Activated naive CD4-positive, alpha-beta T cell treated with anti-CD3 and anti-CD28 coated beads, Interleukin-2, amount 50 U/mL, for 24 hours (primary cell): ENCODE measurements at regions not wholly inside any gene's neighbourhood (a gene's known extent, or its start where the extent isn't known, plus 50 kb on each side); places are given as distances from the start of the nearest gene placed in this dataset.
"Not testable (repeated sequence)": the region's sequence is repeated elsewhere in the genome, so short reads cannot be mapped to it uniquely, and the experiment has no call there.

Experiments
- H3K27ac Mint-ChIP-seq: one replicate; pipeline ENCODE4 v1.8.0; 2021; ENCODE audit warnings: mild to moderate bottlenecking, mixed read lengths
- H3K27me3 Mint-ChIP-seq: one replicate; pipeline ENCODE4 v1.8.0; 2021; ENCODE audit warnings: mixed read lengths
- H3K36me3 Mint-ChIP-seq: one replicate; pipeline ENCODE4 v1.8.0; 2021; ENCODE audit warnings: mixed read lengths
- H3K4me1 Mint-ChIP-seq: one replicate; pipeline ENCODE4 v1.8.0; 2021; ENCODE audit warnings: mixed read lengths
- H3K4me3 Mint-ChIP-seq: one replicate; pipeline ENCODE4 v1.8.0; 2021; ENCODE audit warnings: mild to moderate bottlenecking, mixed read lengths
- H3K9me3 Mint-ChIP-seq: one replicate; pipeline ENCODE4 v1.8.0; 2021; ENCODE audit warnings: mixed read lengths

GRCh38 chr13:99083981-99084380 lies 106.1 kb upstream of the DOCK9 start:
- Mint-ChIP-seq H3K36me3 (no peaks in the 10 kb centered on the region), H3K4me3 (peak overlapping the region; percentile 87), H3K9me3 (no peaks in the 10 kb centered on the region), H3K27ac (peak overlapping the region; percentile 49), H3K4me1 (peaks cover 66% of the 10 kb centered on the region), H3K27me3 (no peaks in the 10 kb centered on the region)

GRCh38 chr13:99085139-99085807 lies 107.4 kb upstream of the DOCK9 start:
- no peaks in the 10 kb centered on the region for H3K9me3 Mint-ChIP-seq
- no peaks in the 10 kb centered on the region for H3K27me3 Mint-ChIP-seq
- peak overlapping the region; percentile 79 for H3K27ac Mint-ChIP-seq
- H3K4me1 Mint-ChIP-seq = peaks cover 59% of the 10 kb centered on the region
- H3K4me3 Mint-ChIP-seq = peak overlapping the region; percentile 87
- H3K36me3 Mint-ChIP-seq = no peaks in the 10 kb centered on the region

DNA sequence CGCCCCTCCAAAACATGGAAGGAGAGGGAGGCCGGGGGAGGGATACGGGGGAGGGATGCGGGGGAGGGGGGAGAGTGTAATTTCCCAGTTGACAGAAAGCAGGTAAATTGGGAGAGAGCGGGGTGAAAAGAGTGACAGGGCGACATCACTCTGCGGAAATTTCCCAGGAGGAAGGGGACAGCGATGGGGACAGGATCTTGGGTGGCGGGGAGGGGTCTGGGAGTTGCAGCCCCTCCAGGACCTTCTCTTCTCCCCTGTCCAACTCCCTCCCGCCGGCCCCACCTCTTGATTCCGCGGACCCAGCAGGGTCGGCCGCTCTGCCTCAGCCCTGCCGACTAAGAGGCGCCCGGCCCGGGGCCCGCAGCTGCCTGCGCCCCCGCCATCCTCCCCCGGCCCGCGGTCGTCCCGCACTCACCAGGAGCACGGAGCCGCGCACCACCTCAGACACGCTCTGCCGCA lies 108.0 kb upstream of the DOCK9 start:
- H3K4me3 Mint-ChIP-seq = peak overlapping the region; percentile 87
- H3K27ac Mint-ChIP-seq = peak overlapping the region; percentile 79
- H3K9me3 Mint-ChIP-seq = no peaks in the 10 kb centered on the region
- H3K4me1 Mint-ChIP-seq = peaks cover 54% of the 10 kb centered on the region
- no peaks in the 10 kb centered on the region for H3K36me3 Mint-ChIP-seq
- no peaks in the 10 kb centered on the region for H3K27me3 Mint-ChIP-seq

DNA sequence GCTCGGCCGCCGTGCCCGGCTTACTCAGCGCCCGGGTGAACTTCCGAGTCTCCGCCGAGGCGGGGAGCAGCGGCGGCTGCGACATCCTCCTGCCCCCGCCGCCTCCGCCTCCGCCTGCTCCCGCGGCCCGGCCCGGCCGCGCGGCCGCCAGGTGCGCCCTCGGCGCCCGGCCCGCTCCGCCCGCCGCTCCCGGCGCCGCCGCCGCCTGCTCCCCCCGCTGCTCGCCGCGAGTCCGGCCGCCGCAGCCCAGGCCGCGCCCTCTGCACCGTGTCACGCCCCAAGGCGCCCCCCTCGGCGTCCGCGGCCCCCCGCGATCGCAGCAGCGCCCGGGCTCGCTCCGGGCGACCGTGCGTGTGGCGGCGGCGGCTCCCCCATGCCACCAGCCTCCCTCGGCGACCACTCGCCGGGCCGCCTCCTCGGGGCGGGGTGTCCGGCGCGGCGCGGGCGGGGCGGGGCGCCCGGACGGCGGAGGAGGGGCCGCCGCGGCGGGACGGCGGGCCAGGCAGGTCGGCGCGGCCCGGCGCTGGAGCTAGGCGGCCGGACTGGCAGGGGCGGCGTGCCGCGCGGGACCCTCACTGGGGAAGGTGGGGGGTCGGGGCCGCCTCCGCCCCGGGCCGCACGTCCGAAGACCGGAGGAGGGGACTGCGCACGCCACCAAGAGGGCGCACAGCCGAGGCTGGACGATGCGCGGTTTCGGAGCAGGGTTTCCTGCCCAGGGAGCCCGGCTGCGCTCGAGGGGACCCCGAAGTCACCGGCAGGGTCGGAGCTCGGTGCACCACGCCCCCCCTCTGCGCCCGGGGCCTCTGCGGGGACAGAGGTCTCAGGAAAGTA lies 108.6 kb upstream of the DOCK9 start:
- no peaks in the 10 kb centered on the region for H3K9me3 Mint-ChIP-seq
- H3K4me3 Mint-ChIP-seq = peak overlapping the region; percentile 87
- no peaks in the 10 kb centered on the region for H3K27me3 Mint-ChIP-seq
- H3K36me3 Mint-ChIP-seq = no peaks in the 10 kb centered on the region
- H3K27ac Mint-ChIP-seq = no peak overlapping the region
- H3K4me1 Mint-ChIP-seq = peaks cover 48% of the 10 kb centered on the region

GRCh38 chr13:99087098-99087953 lies 109.5 kb upstream of the DOCK9 start:
- no peaks in the 10 kb centered on the region for H3K36me3 Mint-ChIP-seq
- H3K27ac Mint-ChIP-seq = peak overlapping the region; percentile 96
- H3K4me3 Mint-ChIP-seq = peak overlapping the region; percentile 96
- H3K9me3 Mint-ChIP-seq = no peaks in the 10 kb centered on the region
- H3K4me1 Mint-ChIP-seq = peaks cover 45% of the 10 kb centered on the region
- H3K27me3 Mint-ChIP-seq = no peaks in the 10 kb centered on the region

DNA sequence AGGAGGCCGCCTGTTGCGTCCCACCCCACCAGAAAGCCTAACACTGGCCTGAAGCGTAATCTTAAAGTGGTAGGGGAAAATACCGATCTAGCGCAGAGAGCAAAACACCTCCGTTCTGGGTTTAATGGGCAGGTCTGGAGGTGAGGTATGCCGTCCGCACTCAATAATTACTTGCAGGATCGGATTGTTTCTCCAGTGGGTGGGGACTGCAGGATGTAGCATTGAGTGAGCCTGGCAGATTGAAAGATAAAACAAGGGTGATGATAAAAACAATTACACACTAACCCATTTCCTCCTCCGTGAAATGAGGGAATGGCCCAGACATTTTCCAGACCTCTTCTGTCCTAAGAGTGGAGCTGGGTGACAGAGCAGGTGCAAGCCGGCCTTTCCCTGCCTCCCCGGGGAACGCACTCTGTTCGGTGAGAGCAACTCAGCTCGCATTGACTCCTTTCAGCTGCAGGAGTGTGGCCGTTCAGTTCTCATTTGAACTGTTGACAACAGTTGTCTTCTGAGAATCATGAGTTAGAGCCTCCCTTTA lies 110.2 kb upstream of the DOCK9 start:
- Mint-ChIP-seq H3K36me3 (no peaks in the 10 kb centered on the region), H3K4me1 (peaks cover 40% of the 10 kb centered on the region), H3K27ac (peak overlapping the region; percentile 96)

DNA sequence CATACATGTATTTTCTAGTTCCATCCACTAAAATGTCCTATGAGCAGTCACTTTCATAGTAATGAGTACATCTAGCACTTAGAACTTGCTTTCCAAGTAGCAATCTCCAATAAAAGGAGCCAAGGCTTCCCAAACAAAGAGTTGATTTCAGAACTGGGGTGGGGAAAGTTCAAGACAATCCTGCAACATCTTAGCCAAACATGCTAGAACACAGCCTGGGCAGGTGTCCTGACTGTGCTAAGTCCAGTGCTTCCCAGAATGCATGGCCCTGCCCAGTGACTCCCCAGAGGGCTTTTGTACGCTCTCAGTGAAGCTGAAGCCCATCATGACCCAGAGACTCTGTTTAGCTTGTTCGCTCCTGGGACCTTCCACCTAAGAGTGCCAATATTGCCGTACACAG lies 106.7 kb upstream of the UBAC2 start:
- H3K4me1 Mint-ChIP-seq = peaks cover 2% of the 10 kb centered on the region
- no peak overlapping the region for H3K27ac Mint-ChIP-seq
- no peaks in the 10 kb centered on the region for H3K9me3 Mint-ChIP-seq
- H3K27me3 Mint-ChIP-seq = no peaks in the 10 kb centered on the region
- H3K4me3 Mint-ChIP-seq = no peak overlapping the region
- H3K36me3 Mint-ChIP-seq = no peaks in the 10 kb centered on the region

More for the DNA sequence above, 110.2 kb upstream of the DOCK9 start:
- H3K4me3 Mint-ChIP-seq = peak overlapping the region; percentile 96
- no peaks in the 10 kb centered on the region for H3K27me3 Mint-ChIP-seq
- H3K9me3 Mint-ChIP-seq = no peaks in the 10 kb centered on the region

DNA sequence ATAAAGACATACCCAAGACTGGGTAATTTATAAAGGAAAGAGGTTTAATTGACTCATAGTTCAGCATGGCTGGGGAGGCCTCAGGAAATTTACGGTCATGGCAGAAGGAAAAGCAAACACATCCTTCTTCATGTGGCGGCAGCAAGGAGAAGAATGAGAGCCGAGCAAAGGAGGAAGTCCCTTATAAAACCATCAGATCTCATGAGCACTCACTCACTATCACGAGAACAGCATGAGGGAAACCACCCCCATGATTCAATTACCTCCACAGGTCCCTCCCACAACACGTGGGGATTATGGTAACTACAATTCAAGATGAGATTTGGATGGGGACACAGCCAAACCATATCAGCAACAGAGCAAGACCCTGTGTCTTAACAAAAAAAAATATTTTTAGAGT lies 98.8 kb upstream of the UBAC2 start:
- H3K36me3 Mint-ChIP-seq, H3K27ac Mint-ChIP-seq, H3K4me3 Mint-ChIP-seq, H3K27me3 Mint-ChIP-seq, H3K4me1 Mint-ChIP-seq, H3K9me3 Mint-ChIP-seq: not testable (repeated sequence)

DNA sequence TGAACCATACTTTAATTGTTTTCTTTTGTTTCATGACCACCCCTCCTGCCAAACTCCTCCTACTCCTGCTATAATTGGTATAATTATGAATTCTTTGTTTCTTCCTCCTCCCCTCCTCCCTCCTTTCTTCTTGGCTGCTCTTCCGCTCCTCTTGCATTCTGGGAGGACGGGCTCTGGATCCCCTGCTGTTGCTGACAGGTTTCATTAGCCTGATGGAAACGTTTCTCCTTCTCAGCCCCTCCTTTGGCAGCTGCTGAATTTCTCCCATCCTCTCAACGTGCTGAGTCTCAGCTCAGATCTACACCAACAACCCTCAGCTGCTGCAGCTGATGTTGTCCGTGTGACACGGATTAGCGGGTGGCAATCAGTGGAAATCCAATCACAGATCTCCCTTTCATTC lies 97.1 kb upstream of the UBAC2 start:
- Mint-ChIP-seq H3K9me3 (no peaks in the 10 kb centered on the region), H3K27ac (no peak overlapping the region), H3K36me3 (no peaks in the 10 kb centered on the region), H3K4me1 (peaks cover 6% of the 10 kb centered on the region), H3K27me3 (no peaks in the 10 kb centered on the region), H3K4me3 (no peak overlapping the region)

DNA sequence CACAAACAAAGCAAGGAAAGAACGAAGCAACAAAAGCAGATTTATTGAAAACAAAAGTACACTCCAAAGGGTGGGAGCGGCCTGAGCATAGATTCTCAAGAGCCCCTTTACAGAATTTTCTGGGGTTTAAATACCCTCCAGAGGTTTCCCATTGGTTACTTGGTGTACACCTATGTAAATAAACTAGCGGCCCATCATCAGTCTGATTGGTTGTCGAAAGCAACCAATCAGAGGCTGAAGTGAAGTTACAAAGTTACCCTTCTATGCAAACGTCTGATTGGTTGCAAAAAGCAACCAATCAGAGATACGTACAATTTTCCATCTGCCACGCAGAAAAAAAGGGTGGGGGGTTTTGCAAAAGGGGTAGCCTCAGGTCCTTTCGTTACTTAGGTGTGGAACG lies 96.3 kb upstream of the UBAC2 start:
- Mint-ChIP-seq H3K4me1 (peaks cover 6% of the 10 kb centered on the region), H3K27ac (no peak overlapping the region), H3K4me3 (no peak overlapping the region), H3K9me3 (no peaks in the 10 kb centered on the region), H3K27me3 (no peaks in the 10 kb centered on the region), H3K36me3 (no peaks in the 10 kb centered on the region)

- Mint-ChIP-seq H3K4me1 (peaks cover 6% of the 10 kb centered on the region), H3K9me3 (no peaks in the 10 kb centered on the region), H3K4me3 (no peak overlapping the region), H3K27ac (no peak overlapping the region), H3K27me3 (no peaks in the 10 kb centered on the region), H3K36me3 (no peaks in the 10 kb centered on the region)
Measured at GRCh38 chr13:99105160-99105559, 95.5 kb upstream of the UBAC2 start.

- no peaks in the 10 kb centered on the region for H3K27me3 Mint-ChIP-seq
Measured at GRCh38 chr13:99113351-99113750, 87.3 kb upstream of the UBAC2 start.

DNA sequence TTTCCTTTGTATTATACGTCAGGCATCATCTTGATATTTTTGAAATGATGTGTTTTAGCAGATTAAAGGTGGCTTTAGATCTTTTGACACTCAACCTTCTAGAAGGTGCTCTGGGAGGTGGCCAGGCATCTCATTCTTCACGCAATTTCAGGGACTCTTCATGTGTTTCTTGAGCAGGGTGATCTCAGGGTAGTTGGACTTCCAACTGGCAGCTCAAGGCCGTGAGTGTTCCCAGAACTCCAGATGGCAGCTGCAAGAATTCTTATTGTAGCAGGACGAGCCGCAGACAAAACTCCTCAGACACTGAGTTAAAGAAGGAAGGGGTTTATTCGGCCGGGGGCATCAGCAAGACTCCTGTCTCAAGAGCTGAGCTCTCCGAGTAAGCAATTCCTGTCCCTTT lies 82.5 kb upstream of the UBAC2 start:
- Mint-ChIP-seq H3K27me3 (no peaks in the 10 kb centered on the region), H3K4me1 (peaks cover 23% of the 10 kb centered on the region), H3K9me3 (no peaks in the 10 kb centered on the region), H3K4me3 (no peak overlapping the region), H3K36me3 (peaks cover 1% of the 10 kb centered on the region), H3K27ac (no peak overlapping the region)

More at GRCh38 chr13:99113351-99113750, 87.3 kb upstream of the UBAC2 start:
- no peaks in the 10 kb centered on the region for H3K36me3 Mint-ChIP-seq
- H3K9me3 Mint-ChIP-seq = no peaks in the 10 kb centered on the region
- no peak overlapping the region for H3K4me3 Mint-ChIP-seq
- no peaks in the 10 kb centered on the region for H3K4me1 Mint-ChIP-seq
- H3K27ac Mint-ChIP-seq = no peak overlapping the region

GRCh38 chr13:99119656-99120055 lies 81.0 kb upstream of the UBAC2 start:
- H3K4me3 Mint-ChIP-seq = no peak overlapping the region
- H3K36me3 Mint-ChIP-seq = peaks cover 1% of the 10 kb centered on the region
- peaks cover 28% of the 10 kb centered on the region for H3K4me1 Mint-ChIP-seq
- no peaks in the 10 kb centered on the region for H3K9me3 Mint-ChIP-seq
- no peak overlapping the region for H3K27ac Mint-ChIP-seq
- no peaks in the 10 kb centered on the region for H3K27me3 Mint-ChIP-seq

DNA sequence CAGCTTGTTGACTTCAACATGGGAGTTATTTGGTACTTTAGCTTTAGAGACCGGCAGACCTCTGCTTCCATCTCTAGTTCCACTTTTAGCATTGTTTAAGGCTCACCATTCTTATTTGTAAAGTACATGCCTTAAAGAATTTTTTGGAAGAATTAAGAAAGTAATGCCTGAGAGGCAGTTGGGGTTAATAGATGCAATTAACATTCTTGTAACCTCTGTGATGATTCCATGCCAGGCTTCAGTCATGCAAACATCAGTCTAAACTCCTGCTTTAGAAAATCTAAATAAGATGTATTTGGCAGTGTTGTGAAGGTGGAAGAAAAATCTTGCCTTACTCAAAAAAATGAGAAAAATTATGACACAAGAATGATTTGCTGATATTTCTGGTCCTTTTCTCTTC lies 79.9 kb upstream of the UBAC2 start:
- Mint-ChIP-seq H3K36me3 (peaks cover 1% of the 10 kb centered on the region), H3K4me1 (peaks cover 36% of the 10 kb centered on the region), H3K9me3 (no peaks in the 10 kb centered on the region), H3K27me3 (no peaks in the 10 kb centered on the region), H3K27ac (no peak overlapping the region), H3K4me3 (peak overlapping the region; percentile 5)
